HG02610 (cell line): ENCODE measurements at regions not wholly inside any gene's neighbourhood (a gene's known extent, or its start where the extent isn't known, plus 50 kb on each side); places are given as distances from the start of the nearest gene placed in this dataset.

Experiments used
- ATAC-seq: cut with Tn5 transposase; IDR thresholded peaks from one replicate; pipeline ENCODE4 v1.9.1; 2021; ENCODE audit warnings: mild to moderate bottlenecking, moderate library complexity; ENCODE audit not compliant: unreplicated experiment

- ATAC-seq, result no peak
Measured at GRCh38 chr9:100937382-100937781, 91.1 kb upstream of the PLPPR1 start.

GRCh38 chr9:100938507-100938906, 90.0 kb upstream of the PLPPR1 start:
- no peak for ATAC-seq

GRCh38 chr9:100939636-100940035, 88.9 kb upstream of the PLPPR1 start:
- no peak for ATAC-seq

GRCh38 chr9:100959226-100959625, 69.3 kb upstream of the PLPPR1 start:
- no peak for ATAC-seq
